ENCODE measurements at regions not wholly inside any gene's neighbourhood (a gene's known extent, or its start where the extent isn't known, plus 50 kb on each side); places are given as distances from the start of the nearest gene placed in this dataset.
"Not testable (repeated sequence)": the region's sequence is repeated elsewhere in the genome, so short reads cannot be mapped to it uniquely, and the experiment has no call there.

GRCh38 chr11:50181334-50181733 lies 148.7 kb downstream of the OR4C45 start:
- DNase-seq (no peak), ATAC-seq (no peak)
- Mint-ChIP-seq H3K4me1 (ENCODE audit: low read depth) (no peaks in the 10 kb centered on the region), H3K27ac (no peak overlapping the region), H3K9me3 (ENCODE audit: insufficient read depth) (peaks cover 18% of the 10 kb centered on the region), H3K27me3 (ENCODE audit: low read depth) (no peaks in the 10 kb centered on the region), H3K36me3 (ENCODE audit: low read depth) (no peaks in the 10 kb centered on the region), H3K4me3 (no peak overlapping the region)
- POLR2A ChIA-PET = no interaction called here
- CTCF ChIA-PET = no interaction called here

- ChIA-PET POLR2A (no interaction called here), CTCF (no interaction called here)
- Mint-ChIP-seq H3K27me3 (ENCODE audit: low read depth) (no peaks in the 10 kb centered on the region), H3K27ac (no peak overlapping the region), H3K9me3 (ENCODE audit: insufficient read depth) (peaks cover 18% of the 10 kb centered on the region), H3K4me3 (no peak overlapping the region), H3K4me1 (ENCODE audit: low read depth) (no peaks in the 10 kb centered on the region), H3K36me3 (ENCODE audit: low read depth) (no peaks in the 10 kb centered on the region)
- DNase-seq (no peak), ATAC-seq (no peak)
Measured at GRCh38 chr11:50182486-50182885, 149.8 kb downstream of the OR4C45 start.

- H3K27ac Mint-ChIP-seq; DNase-seq; ATAC-seq; H3K4me1 Mint-ChIP-seq (ENCODE audit: low read depth); POLR2A ChIA-PET; H3K27me3 Mint-ChIP-seq (ENCODE audit: low read depth); H3K36me3 Mint-ChIP-seq (ENCODE audit: low read depth); CTCF ChIA-PET; H3K4me3 Mint-ChIP-seq: not testable (repeated sequence)
- H3K9me3 Mint-ChIP-seq (ENCODE audit: insufficient read depth) = peaks cover 18% of the 10 kb centered on the region
Measured at GRCh38 chr11:50183170-50183569, 150.5 kb downstream of the OR4C45 start.

GRCh38 chr11:50186146-50186545 lies 153.5 kb downstream of the OR4C45 start:
- Mint-ChIP-seq H3K9me3 (ENCODE audit: insufficient read depth) (peaks cover 18% of the 10 kb centered on the region), H3K4me1 (ENCODE audit: low read depth) (no peaks in the 10 kb centered on the region), H3K27ac (no peak overlapping the region), H3K4me3 (no peak overlapping the region), H3K36me3 (ENCODE audit: low read depth) (no peaks in the 10 kb centered on the region), H3K27me3 (ENCODE audit: low read depth) (no peaks in the 10 kb centered on the region)
- CTCF ChIA-PET = no interaction called here
- POLR2A ChIA-PET = no interaction called here
- no peak for ATAC-seq
- no peak for DNase-seq

DNA sequence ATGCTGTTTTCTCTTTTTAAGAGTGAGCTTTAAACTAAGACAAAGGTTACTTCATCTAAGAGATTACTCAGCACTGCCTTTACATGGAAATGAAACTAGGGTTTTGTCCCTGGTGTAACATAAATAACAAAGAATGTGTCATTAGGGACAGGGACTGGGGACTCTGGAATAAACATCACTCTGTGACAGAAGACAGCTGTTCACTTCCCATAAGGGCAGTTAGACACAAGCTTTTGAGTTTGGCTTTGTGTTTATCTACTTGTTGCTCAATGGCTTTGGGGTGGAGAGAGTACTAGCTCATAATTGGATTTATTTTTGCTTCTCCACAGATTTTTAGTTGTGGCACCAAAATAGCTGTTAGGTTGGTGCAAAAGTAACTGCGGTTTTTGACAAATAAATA lies 154.5 kb downstream of the OR4C45 start:
- no peak for ATAC-seq
- ChIA-PET CTCF (no interaction called here), POLR2A (no interaction called here)
- DNase-seq = no peak
- H3K4me3 Mint-ChIP-seq = no peak overlapping the region
- H3K4me1 Mint-ChIP-seq (ENCODE audit: low read depth) = no peaks in the 10 kb centered on the region
- H3K27ac Mint-ChIP-seq = no peak overlapping the region
- H3K27me3 Mint-ChIP-seq (ENCODE audit: low read depth) = no peaks in the 10 kb centered on the region
- H3K9me3 Mint-ChIP-seq (ENCODE audit: insufficient read depth) = peaks cover 21% of the 10 kb centered on the region
- H3K36me3 Mint-ChIP-seq (ENCODE audit: low read depth) = no peaks in the 10 kb centered on the region

DNA sequence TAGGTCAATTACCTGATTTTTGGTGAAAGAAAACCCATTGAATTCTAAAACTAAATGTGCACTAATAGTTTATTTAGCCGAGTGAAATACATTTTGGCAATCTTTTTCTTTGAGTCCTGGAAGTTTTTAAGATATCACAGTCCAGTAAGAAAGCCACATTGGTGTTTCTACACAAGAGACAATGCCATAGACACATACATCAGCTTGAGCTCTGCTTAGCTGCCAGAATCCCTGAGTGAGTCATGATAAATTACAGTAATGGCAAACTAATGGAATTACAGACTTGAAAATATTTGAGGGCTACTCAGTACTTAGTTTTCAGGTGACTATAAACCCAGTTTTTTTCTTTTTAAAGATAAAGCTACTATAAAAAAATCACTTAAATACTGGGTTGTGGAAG lies 155.4 kb downstream of the OR4C45 start:
- DNase-seq (no peak), ATAC-seq (no peak)
- Mint-ChIP-seq H3K27me3 (ENCODE audit: low read depth) (no peaks in the 10 kb centered on the region), H3K4me1 (ENCODE audit: low read depth) (no peaks in the 10 kb centered on the region), H3K9me3 (ENCODE audit: insufficient read depth) (peaks cover 27% of the 10 kb centered on the region), H3K27ac (no peak overlapping the region), H3K36me3 (ENCODE audit: low read depth) (no peaks in the 10 kb centered on the region), H3K4me3 (no peak overlapping the region)
- ChIA-PET POLR2A (no interaction called here), CTCF (no interaction called here)

DNA sequence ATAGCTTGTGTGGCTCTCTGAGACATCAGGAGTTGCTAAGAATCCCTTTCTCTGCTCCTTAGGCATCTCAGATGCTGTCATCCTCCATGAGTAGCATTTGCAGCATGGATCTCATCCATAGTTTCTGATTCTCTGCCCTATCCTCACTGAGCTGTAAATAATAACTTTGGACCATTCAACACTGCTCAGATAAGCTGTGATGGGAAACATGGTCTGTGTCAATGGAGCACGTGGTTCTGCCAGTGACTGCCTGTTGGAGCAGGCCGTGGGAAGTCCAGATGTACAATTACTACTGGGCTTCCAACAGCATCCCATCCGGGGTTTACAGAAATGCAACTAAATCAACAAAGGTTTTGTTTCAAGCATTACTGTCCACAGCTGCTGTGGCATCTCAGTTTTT lies 160.1 kb downstream of the OR4C45 start:
- H3K27ac Mint-ChIP-seq = no peak overlapping the region
- H3K36me3 Mint-ChIP-seq (ENCODE audit: low read depth) = no peaks in the 10 kb centered on the region
- CTCF ChIA-PET = no interaction called here
- peaks cover 19% of the 10 kb centered on the region for H3K9me3 Mint-ChIP-seq (ENCODE audit: insufficient read depth)
- ATAC-seq (no peak), DNase-seq (no peak)
- POLR2A ChIA-PET = no interaction called here
- no peaks in the 10 kb centered on the region for H3K27me3 Mint-ChIP-seq (ENCODE audit: low read depth)
- H3K4me3 Mint-ChIP-seq = no peak overlapping the region
- H3K4me1 Mint-ChIP-seq (ENCODE audit: low read depth) = no peaks in the 10 kb centered on the region

GRCh38 chr11:50214376-50214775 lies 181.7 kb downstream of the OR4C45 start:
- POLR2A ChIA-PET = no interaction called here
- CTCF ChIA-PET = no interaction called here
- Mint-ChIP-seq H3K4me3 (no peak overlapping the region), H3K9me3 (ENCODE audit: insufficient read depth) (peaks cover 32% of the 10 kb centered on the region), H3K27ac (no peak overlapping the region), H3K36me3 (ENCODE audit: low read depth) (no peaks in the 10 kb centered on the region), H3K27me3 (ENCODE audit: low read depth) (no peaks in the 10 kb centered on the region), H3K4me1 (ENCODE audit: low read depth) (no peaks in the 10 kb centered on the region)
- ATAC-seq = no peak
- DNase-seq = no peak

GRCh38 chr11:50220651-50221050 lies 188.0 kb downstream of the OR4C45 start:
- Mint-ChIP-seq H3K27me3 (ENCODE audit: low read depth) (no peaks in the 10 kb centered on the region), H3K27ac (no peak overlapping the region), H3K4me3 (no peak overlapping the region), H3K36me3 (ENCODE audit: low read depth) (no peaks in the 10 kb centered on the region), H3K9me3 (ENCODE audit: insufficient read depth) (peaks cover 21% of the 10 kb centered on the region), H3K4me1 (ENCODE audit: low read depth) (no peaks in the 10 kb centered on the region)
- ChIA-PET POLR2A (no interaction called here), CTCF (no interaction called here)
- no peak for DNase-seq
- no peak for ATAC-seq

DNA sequence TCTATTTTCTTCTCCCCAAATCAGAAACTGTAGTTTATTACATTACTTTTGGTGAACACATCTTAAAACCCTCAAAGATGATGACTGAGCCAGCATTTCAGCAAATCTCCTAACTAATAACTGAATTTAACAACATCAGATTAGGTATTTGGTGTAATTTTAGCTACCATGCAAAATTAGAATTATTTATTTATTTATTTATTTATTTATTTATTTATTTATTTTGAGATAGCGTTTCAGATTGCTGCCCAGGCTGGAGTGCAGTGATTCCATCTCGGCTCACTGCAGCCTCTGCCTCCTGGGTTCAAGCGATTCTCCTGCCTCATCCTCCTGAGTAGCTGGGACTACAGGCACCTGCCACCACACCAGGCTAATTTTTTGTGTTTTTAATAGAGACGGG lies 205.7 kb downstream of the OR4C45 start:
- H3K9me3 Mint-ChIP-seq (ENCODE audit: insufficient read depth) = peaks cover 29% of the 10 kb centered on the region
- H3K27ac Mint-ChIP-seq; H3K27me3 Mint-ChIP-seq (ENCODE audit: low read depth); H3K4me1 Mint-ChIP-seq (ENCODE audit: low read depth); H3K4me3 Mint-ChIP-seq; ATAC-seq; DNase-seq; CTCF ChIA-PET; H3K36me3 Mint-ChIP-seq (ENCODE audit: low read depth); POLR2A ChIA-PET: not testable (repeated sequence)

- CTCF ChIA-PET = no interaction called here
- ATAC-seq = no peak
- H3K27ac Mint-ChIP-seq = no peak overlapping the region
- H3K9me3 Mint-ChIP-seq (ENCODE audit: insufficient read depth) = peaks cover 10% of the 10 kb centered on the region
- H3K27me3 Mint-ChIP-seq (ENCODE audit: low read depth) = no peaks in the 10 kb centered on the region
- POLR2A ChIA-PET = no interaction called here
- no peaks in the 10 kb centered on the region for H3K36me3 Mint-ChIP-seq (ENCODE audit: low read depth)
- no peak for DNase-seq
- H3K4me1 Mint-ChIP-seq (ENCODE audit: low read depth) = no peaks in the 10 kb centered on the region
- H3K4me3 Mint-ChIP-seq = no peak overlapping the region
Measured at GRCh38 chr11:50246183-50246582, 213.5 kb downstream of the OR4C45 start.

GRCh38 chr11:50246699-50247098 lies 214.0 kb downstream of the OR4C45 start:
- Mint-ChIP-seq H3K9me3 (ENCODE audit: insufficient read depth) (peaks cover 10% of the 10 kb centered on the region), H3K36me3 (ENCODE audit: low read depth) (no peaks in the 10 kb centered on the region), H3K27me3 (ENCODE audit: low read depth) (no peaks in the 10 kb centered on the region), H3K4me3 (no peak overlapping the region), H3K4me1 (ENCODE audit: low read depth) (no peaks in the 10 kb centered on the region), H3K27ac (no peak overlapping the region)
- POLR2A ChIA-PET = no interaction called here
- CTCF ChIA-PET = no interaction called here
- ATAC-seq (no peak), DNase-seq (no peak)

DNA sequence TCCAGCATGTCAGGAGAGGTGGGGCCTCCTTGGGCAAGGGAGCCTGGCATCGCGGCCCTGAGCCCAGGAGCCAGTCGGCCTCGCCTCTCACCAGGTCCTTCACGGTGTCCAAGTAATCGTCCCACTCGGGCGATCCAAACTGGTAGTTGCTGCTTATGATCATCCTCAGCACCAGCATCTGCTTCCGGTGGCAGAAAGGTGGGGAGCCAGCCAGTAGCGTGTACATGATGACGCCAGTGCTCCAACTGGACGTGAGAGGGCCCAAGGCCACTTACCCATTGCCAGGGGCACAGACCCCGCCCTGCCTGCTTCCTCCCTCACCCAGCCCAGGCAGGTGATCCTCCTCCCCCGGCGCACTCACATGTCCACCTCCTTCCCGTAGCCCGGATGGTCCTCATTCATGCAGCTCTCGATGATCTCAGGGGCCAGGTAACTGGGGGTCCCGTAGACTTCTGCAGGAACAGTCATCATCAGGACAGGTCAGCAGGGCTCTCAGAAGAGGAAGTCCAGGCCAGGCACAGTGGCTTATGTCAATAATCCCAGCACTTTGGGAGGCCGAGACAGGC lies 214.7 kb downstream of the OR4C45 start:
- no peak for ATAC-seq
- H3K4me1 Mint-ChIP-seq (ENCODE audit: low read depth) = no peaks in the 10 kb centered on the region
- POLR2A ChIA-PET = no interaction called here

More for the DNA sequence above, 214.7 kb downstream of the OR4C45 start:
- Mint-ChIP-seq H3K27ac (no peak overlapping the region), H3K4me3 (no peak overlapping the region), H3K27me3 (ENCODE audit: low read depth) (no peaks in the 10 kb centered on the region), H3K36me3 (ENCODE audit: low read depth) (no peaks in the 10 kb centered on the region), H3K9me3 (ENCODE audit: insufficient read depth) (peaks cover 10% of the 10 kb centered on the region)
- no peak for DNase-seq
- CTCF ChIA-PET = no interaction called here
